A673 (cell line): ENCODE measurements at regions not wholly inside any gene's neighbourhood (a gene's known extent, or its start where the extent isn't known, plus 50 kb on each side); places are given as distances from the start of the nearest gene placed in this dataset.

Experiments used
- CTCF ChIP-seq: fragments of 300-800, 200-600 bp; sonication (generic); conservative IDR thresholded peaks from 2 replicates; pipeline ENCODE4 v1.5.1; 2017; ENCODE audit warnings: low read depth, mild to moderate bottlenecking, antibody characterized with exemption, low read length, moderate library complexity, mixed read lengths
- EZH2 ChIP-seq: fragments of 200-600 bp; sonication (generic); IDR thresholded peaks from 2 replicates; pipeline ENCODE4 v1.6.1; 2017; ENCODE audit warnings: borderline replicate concordance, low read depth, mild to moderate bottlenecking, mixed read lengths, antibody characterized with exemption, low read length; ENCODE audit not compliant: poor library complexity, severe bottlenecking

- no peak for TF ChIP-seq CTCF
- no peak for TF ChIP-seq EZH2
Measured at GRCh38 chr1:212513586-212513985, 80.9 kb downstream of the NENF start.
